DND-41 (cell line): ENCODE measurements at regions not wholly inside any gene's neighbourhood (a gene's known extent, or its start where the extent isn't known, plus 50 kb on each side); places are given as distances from the start of the nearest gene placed in this dataset.
"Not testable (repeated sequence)": the region's sequence is repeated elsewhere in the genome, so short reads cannot be mapped to it uniquely, and the experiment has no call there.

ENCODE experiments used
- ATAC-seq: fragments of 200-7000 bp; cut with Tn5 transposase; 3 replicates; pipeline ENCODE4 v1.9.1; 2021; ENCODE audit warnings: low read depth; ENCODE audit not compliant: insufficient read depth
- DNase-seq: peaks from one replicate; pipeline ENCODE4 v3.0.0-alpha.2; 2020
- H2AFZ ChIP-seq: 2 replicates; pipeline ENCODE4 v1.6.0; 2012; ENCODE audit warnings: low read depth, low read length
- H3K27ac ChIP-seq: 2 replicates; pipeline ENCODE4 v1.5.1; 2012; ENCODE audit warnings: low read length, inconsistent platforms
- H3K27me3 ChIP-seq: fragments of 200-600 bp; sonication (generic); 2 replicates; pipeline ENCODE4 v1.6.0; 2012; ENCODE audit warnings: low read length, mild to moderate bottlenecking, inconsistent platforms; ENCODE audit not compliant: insufficient read depth, poor library complexity
- H3K36me3 ChIP-seq: 2 replicates; pipeline ENCODE4 v1.5.1; 2012; ENCODE audit warnings: low read length, inconsistent platforms; ENCODE audit not compliant: insufficient read depth
- H3K4me1 ChIP-seq: 2 replicates; pipeline ENCODE4 v1.5.1; 2012; ENCODE audit warnings: mild to moderate bottlenecking, low read length; ENCODE audit not compliant: insufficient read depth
- H3K4me2 ChIP-seq: 2 replicates; pipeline ENCODE4 v1.6.0; 2012; ENCODE audit warnings: mild to moderate bottlenecking, moderate library complexity, low read length, inconsistent platforms; ENCODE audit not compliant: insufficient read depth
- H3K4me3 ChIP-seq, 2 experiments: fragments of 200-600 bp in 1 of 2; shearing (Covaris generic) in 1 of 2; 2 replicates each; pipeline ENCODE4 v1.5.1; 2012 to 2016; ENCODE audit warnings: inconsistent platforms in 2 of 2, low read length in 2 of 2, mild to moderate bottlenecking in 2 of 2, low read depth in 1 of 2, moderate library complexity in 1 of 2
- H3K79me2 ChIP-seq: 2 replicates; pipeline ENCODE4 v1.6.0; 2012; ENCODE audit warnings: low read length, inconsistent platforms; ENCODE audit not compliant: insufficient read depth
- H3K9ac ChIP-seq: 2 replicates; pipeline ENCODE4 v1.6.0; 2012; ENCODE audit warnings: low read depth, mild to moderate bottlenecking, inconsistent platforms, low read length, moderate library complexity
- H3K9me3 ChIP-seq: 2 replicates; pipeline ENCODE4 v1.5.1; 2012; ENCODE audit warnings: low read length, moderate library complexity, mild to moderate bottlenecking, inconsistent platforms; ENCODE audit not compliant: insufficient read depth, severe bottlenecking
- H4K20me1 ChIP-seq: 2 replicates; pipeline ENCODE4 v1.6.0; 2012; ENCODE audit warnings: low read length; ENCODE audit not compliant: insufficient read depth
- CTCF ChIP-seq: IDR thresholded peaks from 2 replicates; pipeline ENCODE4 v1.5.1; 2012; ENCODE audit warnings: borderline replicate concordance, low read length, moderate library complexity, mild to moderate bottlenecking; ENCODE audit not compliant: poor library complexity, severe bottlenecking; ENCODE audit errors: extremely low read depth
- EZH2 ChIP-seq: IDR thresholded peaks from 3 replicates; pipeline ENCODE4 v1.6.1; 2012; ENCODE audit warnings: borderline replicate concordance, low read depth, mild to moderate bottlenecking, moderate library complexity, low read length, inconsistent platforms; ENCODE audit not compliant: severe bottlenecking

DNA sequence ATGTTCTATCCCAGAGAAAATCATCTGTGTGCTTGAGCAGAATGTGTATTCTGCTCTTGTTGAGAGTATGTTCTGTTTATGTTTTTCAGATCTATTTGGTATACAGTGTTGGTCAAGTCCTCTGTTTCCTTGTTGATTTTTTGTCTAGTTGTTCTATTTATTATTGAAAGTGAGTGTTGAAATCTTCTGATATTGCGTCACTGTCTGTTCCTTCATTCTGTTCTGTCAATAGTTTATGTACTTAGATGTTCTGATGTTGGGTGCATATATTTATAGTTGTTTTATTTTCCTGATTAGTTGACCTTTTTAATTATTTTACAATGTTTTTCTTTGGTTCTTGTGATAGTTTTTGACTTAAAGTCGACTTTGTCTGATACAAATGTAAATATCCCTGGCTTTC lies 458.7 kb upstream of the HSF2 start:
- no peak overlapping the region for H3K9ac ChIP-seq
- TF ChIP-seq EZH2 (no peak), CTCF (no peak)
- no peak overlapping the region for H2AFZ ChIP-seq
- ATAC-seq (no peak), DNase-seq (no peak)
- no peaks in the 10 kb centered on the region for H3K79me2 ChIP-seq
- H3K4me3 ChIP-seq, result no peak overlapping the region
- no peaks in the 10 kb centered on the region for H4K20me1 ChIP-seq
- no peak overlapping the region for H3K27ac ChIP-seq
- H3K4me1 ChIP-seq, result no peaks in the 10 kb centered on the region
- H3K9me3 ChIP-seq, result no peaks in the 10 kb centered on the region
- no peak overlapping the region for H3K4me2 ChIP-seq
- no peaks in the 10 kb centered on the region for H3K27me3 ChIP-seq
- H3K36me3 ChIP-seq, result no peaks in the 10 kb centered on the region

- H3K79me2 ChIP-seq, result no peaks in the 10 kb centered on the region
- no peaks in the 10 kb centered on the region for H3K36me3 ChIP-seq
- no peak overlapping the region for H2AFZ ChIP-seq
- DNase-seq (no peak), ATAC-seq (no peak)
- no peaks in the 10 kb centered on the region for H3K4me1 ChIP-seq
- no peaks in the 10 kb centered on the region for H4K20me1 ChIP-seq
- no peak overlapping the region for H3K9ac ChIP-seq
- H3K4me2 ChIP-seq, result no peak overlapping the region
- H3K9me3 ChIP-seq, result no peaks in the 10 kb centered on the region
- TF ChIP-seq CTCF, result no peak
- no peak for TF ChIP-seq EZH2
- H3K27me3 ChIP-seq, result no peaks in the 10 kb centered on the region
- no peak overlapping the region for H3K4me3 ChIP-seq
- H3K27ac ChIP-seq, result no peak overlapping the region
Observed at GRCh38 chr6:121944354-121944753, 455.1 kb upstream of the HSF2 start.

- no peaks in the 10 kb centered on the region for H3K36me3 ChIP-seq
- no peaks in the 10 kb centered on the region for H4K20me1 ChIP-seq
- TF ChIP-seq EZH2, result no peak
- TF ChIP-seq CTCF, result no peak
- H3K27me3 ChIP-seq, result no peaks in the 10 kb centered on the region
- H2AFZ ChIP-seq, result no peak overlapping the region
- H3K9ac ChIP-seq, result no peak overlapping the region
- no peak overlapping the region for H3K27ac ChIP-seq
- no peaks in the 10 kb centered on the region for H3K4me1 ChIP-seq
- no peaks in the 10 kb centered on the region for H3K9me3 ChIP-seq
- no peak overlapping the region for H3K4me2 ChIP-seq
- DNase-seq, result no peak
- no peak for ATAC-seq
- no peak overlapping the region for H3K4me3 ChIP-seq
- no peaks in the 10 kb centered on the region for H3K79me2 ChIP-seq
Observed at GRCh38 chr6:121951123-121951522, 448.3 kb upstream of the HSF2 start.

DNA sequence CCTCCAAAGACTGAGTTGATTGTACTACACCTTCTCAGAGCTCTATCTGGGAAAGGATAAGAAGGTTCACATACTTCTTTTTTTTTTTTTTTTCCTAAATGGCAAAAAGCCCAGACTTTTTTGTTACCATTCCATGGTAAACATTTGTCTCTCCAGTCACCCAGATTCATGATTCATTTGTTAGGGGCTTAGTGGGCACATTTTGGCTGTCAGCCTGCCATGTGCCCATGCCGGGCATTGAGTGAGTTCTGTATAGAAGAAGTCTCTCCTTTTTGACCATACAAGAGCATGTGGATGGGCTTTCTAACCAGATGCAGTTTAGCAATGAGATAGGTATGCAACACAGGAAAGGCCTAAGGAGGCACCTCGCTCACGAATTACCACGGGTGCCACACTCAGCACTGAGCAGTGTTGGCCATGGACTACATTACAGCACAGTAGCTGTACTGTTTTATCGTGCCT lies 447.5 kb upstream of the HSF2 start:
- no peak overlapping the region for H3K9ac ChIP-seq
- ATAC-seq, result peak; percentile 39; the same call in 1 of the 3 replicates
- H2AFZ ChIP-seq, result peak overlapping the region; percentile 41
- no peak for DNase-seq
- H4K20me1 ChIP-seq, result no peaks in the 10 kb centered on the region
- no peaks in the 10 kb centered on the region for H3K4me1 ChIP-seq
- H3K4me2 ChIP-seq, result no peak overlapping the region
- no peak overlapping the region for H3K27ac ChIP-seq
- no peak for TF ChIP-seq CTCF
- no peak for TF ChIP-seq EZH2
- no peak overlapping the region for H3K4me3 ChIP-seq
- no peaks in the 10 kb centered on the region for H3K9me3 ChIP-seq
- H3K79me2 ChIP-seq, result no peaks in the 10 kb centered on the region
- no peaks in the 10 kb centered on the region for H3K27me3 ChIP-seq
- no peaks in the 10 kb centered on the region for H3K36me3 ChIP-seq

GRCh38 chr6:121955401-121955800 lies 444.1 kb upstream of the HSF2 start:
- not testable (repeated sequence) for H3K27me3 ChIP-seq, H3K79me2 ChIP-seq, H3K9ac ChIP-seq, H3K27ac ChIP-seq, H3K4me2 ChIP-seq, H3K36me3 ChIP-seq, H4K20me1 ChIP-seq, DNase-seq, H3K9me3 ChIP-seq, H3K4me3 ChIP-seq, H2AFZ ChIP-seq, ATAC-seq
- H3K4me1 ChIP-seq, result peaks cover 23% of the 10 kb centered on the region
